DMS53 treated with DMSO at 0.1 percent for 48 hours (cell line): ENCODE measurements at regions not wholly inside any gene's neighbourhood (a gene's known extent, or its start where the extent isn't known, plus 50 kb on each side); places are given as distances from the start of the nearest gene placed in this dataset.

Source experiments
- DNase-seq: peaks from one replicate; lab custom pipeline; 2025; ENCODE audit not compliant: unreplicated experiment; lab: John Stamatoyannopoulos, UW

DNA sequence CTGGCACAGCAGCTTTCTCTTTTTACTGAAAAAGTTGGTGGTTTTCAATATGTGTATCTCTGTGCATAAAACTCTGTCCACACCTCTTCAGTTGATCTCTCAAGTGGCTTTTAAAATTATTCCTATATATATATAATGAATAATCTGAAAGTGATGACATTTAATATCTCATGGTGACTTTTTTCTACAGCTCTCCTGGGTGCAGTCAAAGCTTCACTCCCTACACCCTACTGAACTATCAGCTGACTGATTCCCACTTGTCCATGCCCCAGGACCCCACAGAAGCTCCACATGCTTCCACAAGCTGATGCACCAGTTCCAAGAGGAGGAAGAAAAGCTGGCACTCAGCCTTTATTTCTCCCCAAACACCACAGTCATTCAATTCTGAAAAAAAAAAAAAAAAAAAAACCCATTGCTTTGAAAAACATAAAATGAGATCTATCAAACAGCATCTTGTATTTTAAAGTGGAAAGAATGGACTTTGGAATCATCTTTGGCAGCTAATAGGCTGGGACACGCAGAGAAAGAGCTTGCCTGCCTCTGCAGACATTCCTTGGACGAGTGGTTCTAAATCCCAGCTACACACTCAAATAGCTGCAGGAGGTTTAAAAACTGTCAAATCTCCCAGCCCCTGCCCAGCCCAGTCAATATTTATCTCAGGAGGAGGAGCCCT, 75.3 kb upstream of the GDF10 start:
- DNase-seq, result no peak

DNA sequence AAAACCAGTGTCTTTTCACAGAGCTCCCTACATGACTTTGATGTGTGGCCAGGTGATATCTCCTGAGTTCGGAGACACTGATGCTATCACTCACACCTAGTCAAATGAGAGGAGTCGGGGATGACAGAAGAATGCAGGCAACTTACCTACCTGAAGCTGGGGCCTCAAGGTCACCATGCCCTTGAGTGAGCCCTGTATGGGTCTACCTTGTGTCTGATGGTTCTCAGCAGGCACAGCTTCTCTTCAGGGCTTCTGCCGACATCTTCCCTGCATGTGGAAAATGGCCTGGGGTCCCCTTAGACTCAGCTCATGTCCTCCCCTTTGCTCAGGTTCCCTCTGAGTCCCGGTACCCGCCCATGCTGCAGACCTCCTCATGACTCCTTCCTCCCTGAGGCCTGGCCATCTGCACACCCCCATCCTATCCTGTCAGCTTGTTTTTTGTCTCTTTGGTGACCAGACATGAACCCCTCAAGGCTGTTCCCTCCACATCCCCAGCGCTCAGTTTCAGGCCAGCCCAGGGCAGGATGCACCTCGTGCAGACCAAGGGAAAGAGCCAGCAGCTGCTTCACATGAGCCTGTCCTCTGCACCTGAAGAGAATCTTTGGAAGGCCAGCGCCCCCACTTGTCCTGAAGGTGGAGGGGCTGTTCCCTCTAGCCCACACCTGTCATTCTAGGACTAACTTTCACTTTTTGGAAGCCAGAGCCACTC, 74.6 kb upstream of the GDF10 start:
- DNase-seq, result no peak

DNA sequence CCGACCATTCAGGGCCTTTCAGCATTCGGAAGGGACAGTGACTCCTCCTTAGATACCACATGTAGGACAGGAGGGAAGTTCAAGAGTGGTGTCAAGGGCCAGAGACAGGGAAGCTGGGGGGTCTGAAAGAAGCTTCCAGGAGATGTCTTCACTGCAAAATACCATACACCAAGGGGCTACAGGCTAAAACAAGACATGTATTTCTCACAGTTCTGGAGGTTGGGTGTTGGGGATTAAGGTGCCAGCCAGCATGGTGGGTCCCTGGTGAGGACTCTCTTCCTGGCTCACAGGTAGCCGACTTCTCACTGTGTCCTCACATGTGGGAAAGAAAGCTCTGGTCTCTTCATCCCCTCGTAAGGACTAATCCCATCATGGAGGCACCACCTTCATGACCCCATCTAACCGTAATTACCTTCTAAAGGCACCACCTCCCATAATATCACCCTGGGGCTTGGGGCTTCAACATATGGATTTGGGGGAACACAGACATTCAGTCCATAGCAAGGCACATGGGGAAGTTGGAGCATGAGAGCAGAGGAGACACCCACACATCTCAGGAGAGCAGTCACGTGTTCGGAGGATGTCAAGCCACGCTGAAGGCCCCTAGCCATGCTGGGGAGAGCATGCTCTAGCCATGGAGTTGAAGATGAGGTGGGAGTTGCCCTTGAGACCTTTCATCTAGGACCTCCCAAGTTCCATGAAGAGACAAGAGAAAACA, 73.9 kb upstream of the GDF10 start:
- no peak for DNase-seq

DNA sequence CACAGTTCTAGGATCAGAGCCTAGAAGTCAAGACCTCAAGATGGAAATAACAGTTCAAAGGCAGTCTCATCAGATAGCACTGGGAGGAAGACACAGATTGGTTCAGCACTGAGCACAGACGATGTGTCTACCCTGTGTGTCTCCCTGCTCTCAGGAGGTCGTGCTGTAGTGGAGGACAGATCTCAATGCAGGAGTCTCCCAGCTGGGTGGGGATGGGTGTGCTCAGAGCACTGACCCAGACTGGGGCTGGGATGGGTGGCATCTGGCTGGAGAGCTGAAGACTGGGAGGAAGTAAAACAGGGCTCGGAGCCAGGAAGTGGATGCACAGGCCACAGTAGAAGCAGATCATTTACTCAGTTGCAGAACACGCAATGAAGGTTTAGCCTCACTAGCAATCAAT, 69.5 kb upstream of the GDF10 start:
- no peak for DNase-seq

DNA sequence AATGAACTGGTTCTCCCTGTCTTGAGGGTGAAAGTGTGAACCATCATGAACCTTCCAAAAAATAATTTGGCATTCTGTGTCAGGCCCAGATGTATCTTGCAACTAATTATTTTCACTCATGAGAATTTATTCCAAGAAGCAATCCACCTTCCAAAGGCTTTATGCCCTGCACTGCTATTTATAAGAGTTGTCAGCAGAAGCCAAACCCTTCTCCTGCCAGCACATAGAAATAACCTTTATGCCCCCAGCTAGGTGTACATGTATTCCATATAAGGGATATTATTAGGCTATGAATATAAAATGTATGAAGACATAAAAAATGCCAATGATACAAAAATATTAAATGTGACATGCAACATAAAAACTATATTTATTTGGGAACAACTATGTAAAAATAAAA, 69.0 kb upstream of the GDF10 start:
- no peak for DNase-seq

DNA sequence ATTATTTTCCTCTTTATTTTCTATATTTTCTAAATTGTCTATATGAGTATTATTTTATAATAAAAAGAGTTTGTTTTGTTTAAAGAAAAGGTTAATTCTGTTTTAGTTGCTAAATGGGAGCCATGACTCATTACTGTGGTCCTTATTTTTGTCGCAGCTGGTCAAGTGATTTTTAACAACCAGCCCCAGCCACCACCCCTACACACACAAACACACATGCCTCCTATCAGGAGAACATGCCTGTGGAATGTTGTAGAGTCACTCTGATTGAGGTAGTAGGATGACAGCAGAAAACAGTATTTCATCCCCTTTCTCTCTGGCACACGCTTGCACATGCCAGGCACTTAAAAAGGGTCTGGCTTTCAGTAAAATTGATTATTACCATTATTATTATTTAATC, 68.6 kb upstream of the GDF10 start:
- DNase-seq, result no peak

DNA sequence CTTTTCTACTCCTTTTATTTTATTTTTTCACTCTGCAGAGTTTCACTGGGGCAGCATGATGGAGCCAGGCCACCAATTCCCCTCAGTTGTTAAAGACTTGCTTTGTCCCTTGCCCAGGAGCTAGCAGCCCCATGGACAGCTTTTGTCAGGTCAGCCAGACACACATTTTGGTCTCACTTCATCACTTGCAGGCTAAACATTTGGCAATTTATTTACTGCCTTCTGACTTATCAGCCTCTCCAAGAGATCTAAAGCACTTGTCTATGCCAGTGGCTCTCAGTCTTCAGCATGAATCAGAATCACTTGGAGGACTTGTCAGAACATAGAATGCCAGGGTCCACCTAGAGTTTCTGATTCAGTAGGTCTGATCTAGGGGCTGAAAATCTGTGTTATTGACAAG, 66.4 kb upstream of the GDF10 start:
- no peak for DNase-seq

DNA sequence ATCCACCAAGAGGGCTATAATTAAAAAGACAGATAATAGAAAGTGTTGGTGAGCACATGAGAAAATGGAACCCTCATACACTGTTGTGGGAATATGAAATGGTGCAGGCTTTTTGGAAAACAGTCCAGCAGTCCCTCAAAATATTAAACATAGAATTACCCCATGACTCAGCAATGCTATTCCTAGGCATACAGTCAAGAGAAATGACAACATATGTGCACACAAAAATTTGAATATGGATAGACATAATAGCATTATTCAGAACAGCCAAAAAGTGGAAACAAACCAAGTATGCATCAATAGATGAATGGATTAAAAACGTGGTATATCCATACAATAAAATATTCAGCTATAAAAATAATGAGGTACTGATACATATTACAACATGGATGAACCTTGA, 64.5 kb upstream of the GDF10 start:
- no peak for DNase-seq

DNA sequence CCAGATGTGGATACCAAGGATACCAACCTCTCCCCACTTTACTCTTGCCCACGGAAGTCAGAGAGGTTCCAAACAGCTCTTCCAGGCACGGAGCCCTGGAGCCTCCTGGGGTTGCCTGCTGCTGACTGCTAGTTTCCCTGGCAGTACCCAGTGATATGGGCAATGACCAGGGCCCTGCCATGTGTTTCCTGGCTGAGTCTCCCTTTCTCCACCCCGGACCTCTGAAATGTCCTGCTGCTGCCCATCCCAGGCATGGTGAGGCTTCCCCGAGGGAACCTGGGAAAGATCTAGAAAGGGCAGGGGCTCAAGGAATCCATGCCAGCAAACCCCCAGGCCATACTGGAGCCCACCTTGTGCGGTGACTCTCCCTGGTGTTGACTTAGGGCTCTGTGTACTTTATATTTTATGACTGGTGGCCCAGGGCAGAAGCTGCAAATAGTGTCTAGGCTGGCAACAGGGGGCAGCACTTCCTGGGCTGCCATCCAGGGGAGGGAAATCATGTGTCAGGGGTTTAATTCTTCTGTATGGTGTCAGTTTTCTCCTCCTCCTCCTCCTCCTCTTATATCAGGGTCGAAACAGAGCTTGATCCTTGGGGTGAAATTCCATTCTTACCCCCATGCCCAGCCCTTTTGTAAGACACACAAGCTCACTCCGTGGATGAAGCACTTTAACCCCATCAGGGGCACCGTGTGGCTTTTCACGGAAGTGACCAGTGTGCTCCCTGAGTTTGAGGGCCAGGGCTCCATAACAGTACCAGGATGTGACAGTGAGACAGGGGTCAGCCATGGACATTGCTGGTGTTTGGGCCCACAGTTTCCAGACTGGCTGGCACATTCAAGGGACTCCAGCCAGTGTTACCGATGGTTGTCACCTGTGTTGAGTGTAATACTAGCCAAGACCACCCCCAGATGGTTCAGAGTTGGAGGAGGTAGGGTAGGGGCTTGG, 62.4 kb upstream of the GDF10 start:
- no peak for DNase-seq

- DNase-seq, result no peak
These were observed 61.5 kb upstream of the GDF10 start for GRCh38 chr10:47238331-47239095.

- DNase-seq, result no peak
These were observed 60.8 kb upstream of the GDF10 start for GRCh38 chr10:47239211-47239610.

GRCh38 chr10:47240173-47240572, 59.8 kb upstream of the GDF10 start:
- DNase-seq, result no peak

- no peak for DNase-seq
These were observed 58.7 kb upstream of the GDF10 start for GRCh38 chr10:47241256-47241655.

GRCh38 chr10:47241946-47242867, 57.8 kb upstream of the GDF10 start:
- no peak for DNase-seq

GRCh38 chr10:47243356-47243755, 56.6 kb upstream of the GDF10 start:
- no peak for DNase-seq

DNA sequence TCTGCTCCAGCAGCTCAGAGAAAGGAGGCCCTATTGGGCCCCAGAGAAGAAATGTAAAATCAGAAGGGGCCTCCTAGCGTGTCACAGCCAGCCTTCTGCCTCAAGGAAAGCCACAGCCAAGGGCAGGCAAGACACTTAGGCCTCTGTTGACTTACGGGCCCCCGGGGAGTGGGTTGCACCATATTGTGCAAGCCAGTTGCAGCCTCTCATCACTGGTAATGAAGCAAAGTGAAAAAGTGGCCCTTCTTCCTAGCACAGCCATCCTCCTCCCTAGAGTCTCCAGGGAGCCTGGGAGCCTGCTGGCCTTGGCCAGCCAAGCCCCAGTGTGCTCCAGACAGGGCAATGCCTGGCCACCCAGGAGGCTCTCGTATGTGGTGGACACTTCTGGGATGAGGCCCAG, 56.2 kb upstream of the GDF10 start:
- no peak for DNase-seq

DNA sequence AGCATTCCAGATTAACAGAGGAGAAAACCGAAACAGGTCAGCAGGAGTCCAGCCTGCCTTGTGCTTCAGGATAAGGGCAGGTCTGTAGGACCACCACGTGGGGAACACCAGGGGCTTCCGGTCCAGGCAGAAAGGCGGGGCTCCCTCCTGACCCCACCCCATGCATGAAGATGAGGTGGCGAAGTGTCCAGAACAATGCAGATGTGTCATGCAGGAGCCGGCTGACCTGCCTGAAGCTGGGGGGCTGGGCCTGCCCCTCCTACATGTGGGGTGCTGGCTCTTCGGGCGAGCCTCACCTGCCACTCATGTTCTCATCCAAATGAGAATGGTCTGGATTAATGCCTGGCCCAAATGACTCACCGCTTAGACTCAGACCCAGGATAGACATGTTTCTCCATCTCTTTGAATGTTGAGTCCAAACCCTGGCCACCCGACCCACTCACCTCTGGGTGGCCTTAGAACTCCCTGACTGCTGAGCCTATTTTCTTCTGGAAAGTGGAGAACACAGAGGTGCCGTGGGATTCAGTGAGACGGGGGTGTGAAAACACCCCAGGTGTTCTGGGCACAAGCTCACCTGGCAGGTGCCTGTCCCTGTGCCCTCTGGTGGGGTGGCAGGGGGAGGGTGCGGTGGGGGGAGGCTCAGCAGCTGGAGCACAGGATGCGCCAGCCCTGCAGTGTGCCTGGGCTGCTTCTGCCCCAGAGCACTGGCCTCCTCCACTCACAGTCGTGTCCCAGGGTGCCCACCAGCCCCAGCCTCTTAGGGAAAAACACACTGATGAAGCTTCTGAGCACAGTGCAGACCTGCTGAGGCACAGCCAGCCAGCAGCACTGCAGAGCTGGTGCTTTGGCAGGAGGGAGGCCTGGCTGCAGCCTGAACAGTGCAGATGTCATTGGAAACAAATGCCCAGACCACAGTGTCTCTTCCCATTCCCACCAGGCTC, 55.2 kb upstream of the GDF10 start:
- DNase-seq, result no peak

- no peak for DNase-seq
These were observed 54.2 kb upstream of the GDF10 start for GRCh38 chr10:47245731-47246350.
